VCaP (cell line): ENCODE measurements at regions not wholly inside any gene's neighbourhood (a gene's known extent, or its start where the extent isn't known, plus 50 kb on each side); places are given as distances from the start of the nearest gene placed in this dataset.

Experiments used
- H3K27ac ChIP-seq: fragments of 450-650 bp; 2 replicates; pipeline ENCODE4 v1.5.1; 2017
- CTCF ChIP-seq: fragments of 450-650 bp; conservative IDR thresholded peaks from 2 replicates; pipeline ENCODE4 v1.5.1; 2017; ENCODE audit warnings: mild to moderate bottlenecking, moderate library complexity

GRCh38 chr2:236505648-236506047 lies 64.0 kb upstream of the ACKR3 start:
- no peak for TF ChIP-seq CTCF
- no peak overlapping the region for H3K27ac ChIP-seq

GRCh38 chr2:236507393-236508085 lies 62.1 kb upstream of the ACKR3 start:
- no peak for TF ChIP-seq CTCF
- no peak overlapping the region for H3K27ac ChIP-seq

GRCh38 chr2:236508466-236508865 lies 61.2 kb upstream of the ACKR3 start:
- TF ChIP-seq CTCF: no peak
- H3K27ac ChIP-seq: no peak overlapping the region

GRCh38 chr2:236510034-236510433 lies 59.6 kb upstream of the ACKR3 start:
- no peak for TF ChIP-seq CTCF
- peak overlapping the region; percentile 10; the same call in 1 of the 2 replicates for H3K27ac ChIP-seq

- H3K27ac ChIP-seq: no peak overlapping the region
- no peak for TF ChIP-seq CTCF
These were observed 58.4 kb upstream of the ACKR3 start for GRCh38 chr2:236511266-236511665.

- no peak for TF ChIP-seq CTCF
- H3K27ac ChIP-seq: no peak overlapping the region
These were observed 57.4 kb upstream of the ACKR3 start for GRCh38 chr2:236512267-236512666.

- TF ChIP-seq CTCF: peak; percentile 57
- H3K27ac ChIP-seq: no peak overlapping the region
These were observed 56.7 kb upstream of the ACKR3 start for GRCh38 chr2:236512902-236513435.
